GM18870 (cell line): ENCODE measurements at regions not wholly inside any gene's neighbourhood (a gene's known extent, or its start where the extent isn't known, plus 50 kb on each side); places are given as distances from the start of the nearest gene placed in this dataset.

Source experiments
- ATAC-seq: cut with Tn5 transposase; IDR thresholded peaks from one replicate; pipeline ENCODE4 v1.9.1; 2021; ENCODE audit warnings: moderate library complexity; ENCODE audit not compliant: unreplicated experiment

DNA sequence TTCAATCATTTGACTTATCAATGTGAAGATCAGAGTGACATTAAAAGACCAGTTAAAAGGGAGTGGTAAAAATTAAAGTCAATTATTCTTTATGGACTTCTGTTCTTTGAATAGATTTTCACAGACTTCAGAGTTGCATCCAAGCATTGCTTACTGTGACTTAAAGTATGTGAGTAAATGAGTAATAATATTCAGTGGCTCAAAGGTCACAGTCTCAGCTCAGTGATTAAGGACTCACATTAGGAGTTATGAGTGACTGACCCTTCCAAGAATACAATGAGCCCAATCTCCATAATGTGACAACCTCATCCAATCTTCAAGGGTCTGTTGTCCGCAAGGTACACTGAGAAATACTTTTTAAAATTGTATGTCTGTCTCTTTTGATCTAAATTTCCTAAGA lies 811.2 kb downstream of the BRINP1 start:
- ATAC-seq = no peak

DNA sequence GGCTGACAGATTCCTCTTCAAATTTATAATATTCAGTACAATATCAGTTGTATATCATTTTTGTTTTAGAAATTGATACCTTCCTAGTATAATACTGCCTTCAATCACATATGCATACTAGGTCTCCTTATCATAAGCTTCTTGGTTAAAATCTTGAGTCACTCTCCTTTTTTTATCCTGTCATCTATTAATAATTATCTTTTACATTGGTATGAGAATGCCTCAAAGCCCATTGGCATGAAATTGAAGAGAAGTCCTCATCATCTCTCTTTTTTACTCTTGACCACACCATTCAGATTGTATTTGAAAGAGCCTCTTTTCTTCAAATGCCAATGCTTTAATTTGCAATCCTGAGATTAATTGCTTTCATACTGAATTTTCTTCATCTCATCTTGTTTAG lies 810.3 kb downstream of the BRINP1 start:
- no peak for ATAC-seq

DNA sequence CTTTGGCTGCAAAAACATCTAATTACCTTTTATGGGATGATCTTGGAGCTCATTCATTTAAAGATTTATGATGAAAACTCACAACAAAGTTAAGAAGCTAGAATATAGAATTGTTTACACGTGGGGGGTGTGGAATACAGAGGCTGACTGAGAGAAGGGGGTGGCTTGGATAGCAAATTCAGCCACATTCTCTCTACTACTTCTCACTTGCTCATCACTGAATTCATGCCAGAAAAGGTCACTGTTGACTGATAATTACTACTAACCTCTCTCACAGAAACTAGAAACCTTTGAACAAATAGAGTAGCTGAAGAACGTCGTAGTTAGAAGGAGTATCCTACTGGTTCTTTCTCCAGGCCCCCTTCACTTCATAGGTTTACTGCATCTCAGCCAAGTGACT lies 808.2 kb downstream of the BRINP1 start:
- ATAC-seq = no peak

DNA sequence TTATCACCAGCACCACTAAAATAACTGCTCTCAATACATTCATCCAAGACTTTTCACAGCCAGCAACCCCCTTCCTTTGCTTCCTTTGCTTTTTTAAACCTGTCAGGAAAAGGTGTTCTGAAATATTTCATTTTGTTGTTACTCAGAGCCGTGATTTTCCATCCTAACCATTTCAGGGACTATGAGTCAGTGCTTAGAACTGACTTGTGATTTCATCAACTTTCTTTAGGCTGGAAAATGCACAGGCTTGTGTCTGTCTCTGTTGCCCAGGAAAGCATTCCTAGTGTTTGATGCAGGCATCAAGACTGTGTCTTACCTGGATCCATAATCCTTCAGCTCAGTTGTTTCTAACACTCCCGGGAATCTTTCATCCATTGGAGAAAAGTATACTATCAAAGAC lies 805.6 kb downstream of the BRINP1 start:
- ATAC-seq = no peak

DNA sequence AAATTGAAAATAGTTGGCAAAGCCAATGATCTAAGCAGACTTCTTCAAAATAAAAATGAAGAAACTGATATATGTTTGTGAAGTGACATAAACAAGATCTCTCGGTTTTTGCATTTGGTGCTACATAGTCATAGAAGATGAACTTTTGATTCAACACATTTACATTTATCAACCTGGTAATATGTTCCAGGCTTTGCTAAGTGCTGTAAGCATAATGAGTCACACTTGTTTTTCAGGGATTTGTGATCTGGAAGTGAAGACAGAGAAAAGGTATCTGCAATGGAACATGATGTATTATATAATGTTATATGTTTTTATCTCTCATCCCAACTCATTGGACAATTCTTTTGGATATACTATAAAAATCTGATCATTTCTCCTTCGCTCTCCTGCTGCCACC lies 801.4 kb downstream of the BRINP1 start:
- ATAC-seq = no peak

DNA sequence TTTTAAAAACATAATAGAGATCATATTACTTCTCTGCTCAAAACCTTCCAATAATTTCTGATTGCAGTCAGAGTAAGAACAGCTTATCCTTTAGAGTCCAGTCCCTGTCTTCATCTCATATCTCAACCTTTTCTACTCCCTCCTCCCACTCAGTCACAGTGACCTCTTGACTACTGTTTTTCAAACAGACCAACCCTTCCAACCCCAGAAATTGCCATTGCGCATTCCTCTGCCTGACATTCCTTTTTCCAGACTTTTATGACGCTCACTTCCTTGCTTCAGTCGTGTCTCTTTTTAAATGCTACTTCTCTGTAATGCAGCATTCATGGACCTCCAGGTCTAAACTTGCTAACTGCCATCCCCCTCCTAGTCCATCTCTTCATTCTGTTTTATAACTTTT lies 800.5 kb downstream of the BRINP1 start:
- no peak for ATAC-seq

DNA sequence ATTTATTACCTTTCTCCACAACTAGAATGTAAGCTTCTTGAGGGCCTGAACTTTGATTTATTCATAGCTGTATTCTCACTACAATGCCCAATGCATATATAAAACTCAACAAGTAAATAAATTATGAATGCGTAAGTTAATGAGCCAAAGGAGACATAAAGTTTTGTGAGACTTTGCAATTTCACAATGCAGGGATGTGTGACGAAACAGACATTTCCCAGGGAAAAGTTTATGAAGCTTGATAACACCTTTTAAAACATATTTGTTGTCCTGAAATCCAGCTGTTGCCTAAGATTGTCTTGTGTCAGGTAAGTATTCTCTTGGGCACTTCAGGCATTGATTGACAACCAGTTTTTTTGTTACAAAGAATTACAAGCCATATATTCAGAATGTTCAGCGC lies 800.1 kb downstream of the BRINP1 start:
- ATAC-seq = no peak

DNA sequence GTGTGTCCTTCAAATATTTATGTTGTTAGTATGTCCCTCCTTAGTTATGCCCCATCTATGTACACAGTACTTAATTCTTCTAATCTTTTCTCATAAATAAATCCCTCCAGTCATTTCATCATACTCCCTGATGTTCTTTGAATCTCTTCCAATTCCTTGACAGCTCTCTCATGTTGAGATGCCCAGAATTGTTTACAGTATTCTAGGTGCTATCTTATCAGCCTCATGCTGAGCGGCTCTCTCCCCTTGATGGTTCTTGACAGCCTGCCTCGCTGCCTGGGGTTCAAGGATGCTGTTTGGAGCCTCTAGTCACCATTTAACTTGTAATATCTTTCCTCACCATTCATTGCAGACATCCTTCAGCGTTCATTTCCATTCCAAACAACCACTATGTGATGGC lies 799.2 kb downstream of the BRINP1 start:
- no peak for ATAC-seq

DNA sequence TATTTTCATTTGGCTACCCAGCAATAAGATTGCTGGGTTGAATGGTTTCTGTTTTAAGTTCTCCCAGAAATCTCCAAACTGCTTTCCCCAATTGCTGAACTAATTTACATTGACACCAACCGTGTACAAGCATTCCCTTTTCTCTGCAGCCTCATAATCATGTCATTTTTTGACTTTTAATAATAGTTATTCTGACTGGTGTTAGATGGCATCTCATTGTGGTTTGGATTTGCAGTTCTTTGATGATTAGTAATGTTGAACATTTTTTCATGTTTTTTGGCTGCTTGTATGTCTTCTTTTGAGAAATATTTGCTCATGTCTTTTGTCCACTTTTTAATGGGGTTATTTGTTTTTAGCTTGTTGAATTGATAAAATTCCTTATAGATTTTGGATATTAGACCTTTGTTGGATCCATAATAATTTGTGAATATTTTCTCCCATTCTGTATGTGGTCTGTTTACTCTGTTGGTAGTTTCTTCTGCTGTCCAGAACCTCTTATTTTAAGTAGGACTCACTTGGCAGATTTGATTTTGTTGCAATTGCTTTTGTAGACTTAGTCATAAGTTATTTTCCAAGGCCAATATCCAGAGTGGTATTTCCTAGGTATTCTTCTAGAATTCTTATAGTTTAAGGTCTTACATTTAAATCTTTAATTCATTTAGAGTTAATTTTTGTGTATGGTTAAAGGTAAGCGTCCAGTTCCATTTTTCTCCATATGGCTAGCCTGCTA lies 793.7 kb downstream of the BRINP1 start:
- no peak for ATAC-seq

DNA sequence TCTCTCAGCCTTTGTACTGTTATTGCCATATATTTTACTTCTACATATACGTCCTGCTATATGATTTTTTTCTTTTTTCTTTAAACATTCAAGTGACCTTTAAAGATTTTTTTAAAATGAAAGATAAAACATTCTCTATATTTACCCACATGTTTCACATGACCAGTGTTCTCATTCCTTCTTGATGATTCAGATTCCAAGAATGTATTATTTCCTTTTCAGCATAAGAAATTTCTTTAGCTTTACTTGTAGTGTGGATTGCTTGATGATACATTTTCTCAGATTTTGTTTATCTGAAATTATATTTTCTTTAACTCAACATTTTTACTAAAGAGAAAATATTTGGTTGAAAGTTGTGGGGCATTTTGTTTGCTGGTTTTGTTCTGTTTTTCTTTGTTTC lies 792.1 kb downstream of the BRINP1 start:
- no peak for ATAC-seq

DNA sequence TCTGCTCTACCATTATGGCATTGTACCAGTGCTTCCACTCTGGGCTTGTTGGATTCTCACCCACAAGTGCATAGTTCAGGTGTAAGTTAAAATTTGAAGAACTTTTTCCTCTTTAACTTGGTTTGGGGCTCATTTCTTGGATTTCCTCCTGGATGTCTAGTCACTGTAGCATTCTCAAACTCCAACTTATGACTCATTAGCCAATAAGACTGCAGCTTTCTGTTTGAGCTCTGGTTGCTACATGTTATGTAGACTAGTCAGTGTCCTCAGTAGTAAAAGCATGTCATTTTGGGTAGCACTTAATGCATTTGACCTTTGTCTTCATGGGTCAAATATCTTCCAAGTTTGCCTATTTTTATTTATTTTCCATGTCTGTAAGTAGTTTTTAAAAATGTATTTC lies 790.8 kb downstream of the BRINP1 start:
- no peak for ATAC-seq

DNA sequence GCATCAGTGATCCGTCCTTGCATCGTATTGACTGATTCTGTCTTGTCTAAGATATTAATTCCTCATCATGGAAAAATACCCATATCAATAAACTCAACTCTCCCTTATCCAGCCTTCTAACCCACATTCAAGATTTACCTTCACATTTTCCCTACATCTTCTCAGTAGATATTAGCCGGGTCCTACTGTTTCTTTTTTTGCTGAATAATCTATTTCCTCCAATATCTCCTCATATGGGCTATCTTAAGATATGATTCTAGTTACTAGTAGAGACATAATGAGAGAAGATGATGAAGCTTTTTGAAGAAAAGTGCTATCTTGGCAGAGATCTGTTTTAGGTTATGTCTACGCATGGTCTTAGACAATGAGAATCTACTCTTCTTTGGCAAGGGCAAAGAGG lies 785.8 kb downstream of the BRINP1 start:
- ATAC-seq = no peak

DNA sequence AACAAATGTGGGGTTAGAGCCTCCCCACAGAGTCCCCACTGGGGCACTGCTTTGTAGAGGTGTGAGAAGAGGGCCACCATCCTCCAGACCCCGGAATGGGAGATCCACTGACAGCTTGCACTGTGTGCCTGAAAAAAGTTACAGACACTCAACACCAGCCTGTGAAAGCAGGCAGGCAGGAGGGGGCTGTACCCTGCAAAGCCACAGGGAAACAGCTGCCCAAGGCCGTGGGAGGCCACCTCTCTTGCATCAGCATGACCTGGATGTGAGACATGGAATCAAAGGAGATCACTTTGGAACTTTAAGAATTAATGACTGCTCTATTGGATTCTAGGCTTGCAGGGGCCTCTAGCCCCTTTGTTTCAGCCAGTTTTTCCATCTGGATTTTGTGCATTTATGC lies 782.3 kb downstream of the BRINP1 start:
- ATAC-seq = no peak

DNA sequence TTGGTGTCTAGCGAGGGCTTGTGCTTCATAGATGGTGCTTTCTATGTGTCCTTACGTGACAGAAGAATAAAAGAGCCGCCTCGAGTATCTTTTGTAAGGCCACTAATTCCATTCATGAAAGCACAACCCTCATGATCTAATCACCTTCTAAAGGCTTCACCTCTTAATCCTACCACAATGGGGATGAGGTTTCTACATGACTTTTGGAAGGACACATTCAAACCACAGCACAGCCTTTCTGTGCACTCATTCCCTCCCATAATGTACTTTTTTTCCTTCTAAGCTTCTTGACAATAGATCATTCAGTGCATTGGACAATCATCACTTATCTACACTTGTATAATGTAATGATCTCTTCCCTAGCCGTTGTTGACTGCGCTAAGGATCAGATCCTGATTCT lies 774.8 kb downstream of the BRINP1 start:
- no peak for ATAC-seq

DNA sequence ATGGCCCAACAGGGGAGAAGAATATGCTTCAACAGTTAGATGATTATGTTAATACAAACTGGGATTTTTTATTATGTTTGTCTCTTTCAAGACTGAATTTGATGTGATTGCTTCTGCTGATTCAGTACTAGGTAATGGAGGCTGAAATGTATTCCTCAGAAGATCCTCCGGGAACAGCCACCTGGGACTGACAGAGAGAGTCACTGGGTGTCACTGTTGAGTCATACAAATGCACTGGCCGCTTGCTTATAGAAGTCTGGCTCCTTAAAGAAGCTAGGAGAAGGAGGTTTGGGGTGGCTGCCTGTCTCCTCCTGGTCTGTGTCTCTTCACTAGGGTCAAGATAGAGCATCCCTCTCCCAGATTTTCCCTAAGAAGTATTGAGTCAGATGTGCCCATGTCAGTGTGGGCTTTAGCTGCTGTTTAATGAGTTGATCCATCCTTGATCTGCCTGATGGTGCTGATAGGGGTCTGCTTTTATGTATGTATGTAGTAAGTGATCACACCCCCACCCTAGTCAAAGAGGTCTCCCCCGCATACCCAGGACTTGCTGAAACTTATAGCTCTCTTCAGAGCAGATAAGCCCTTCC lies 773.4 kb downstream of the BRINP1 start:
- ATAC-seq = no peak

DNA sequence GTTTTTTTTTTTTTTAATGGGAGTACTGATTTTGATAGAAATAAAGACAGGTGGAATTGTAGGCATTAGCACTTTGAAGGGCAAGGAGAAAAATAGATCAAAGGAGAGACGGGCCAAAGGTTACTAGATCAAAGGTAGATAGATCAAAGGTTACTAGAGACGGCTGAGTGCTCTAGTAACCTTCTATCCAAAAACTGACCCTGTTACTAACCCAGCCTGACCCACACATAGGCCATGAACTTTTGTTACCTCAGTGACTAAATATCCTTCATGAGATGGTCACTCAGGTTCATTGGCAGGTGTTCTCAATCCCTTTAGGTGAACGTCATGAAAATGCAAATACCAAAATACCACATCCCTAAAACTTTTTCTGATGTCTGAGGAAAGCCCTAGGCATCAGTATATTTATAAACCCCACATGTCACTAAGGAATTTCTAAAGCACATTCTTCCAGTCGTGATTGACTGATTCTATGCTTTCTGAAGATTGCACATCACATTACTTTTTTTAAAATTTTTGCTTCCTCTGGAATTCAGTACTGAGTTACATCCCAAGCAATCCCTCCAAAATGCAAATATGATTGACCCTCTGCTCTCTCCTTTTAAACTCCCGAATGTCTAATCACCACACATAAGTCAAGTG lies 772.7 kb downstream of the BRINP1 start:
- ATAC-seq = no peak

DNA sequence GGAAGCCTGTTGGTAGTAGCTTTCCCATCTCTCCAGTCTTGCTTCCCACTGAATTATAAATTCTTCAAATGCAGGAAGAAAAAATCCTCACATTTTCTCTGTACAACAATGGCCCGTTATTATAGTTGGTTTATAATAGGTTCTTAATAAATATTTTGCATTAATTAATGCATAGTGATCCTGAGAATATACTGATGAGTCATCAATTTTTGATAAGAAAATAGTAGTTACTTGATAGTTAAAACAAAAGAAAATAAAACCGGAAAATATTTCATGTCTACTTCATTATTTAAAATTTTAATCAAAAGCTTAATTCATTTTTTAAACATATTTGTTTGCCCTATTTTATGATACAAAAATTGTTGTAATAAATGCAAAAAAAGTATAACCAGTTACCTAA lies 762.6 kb downstream of the BRINP1 start:
- ATAC-seq = no peak

DNA sequence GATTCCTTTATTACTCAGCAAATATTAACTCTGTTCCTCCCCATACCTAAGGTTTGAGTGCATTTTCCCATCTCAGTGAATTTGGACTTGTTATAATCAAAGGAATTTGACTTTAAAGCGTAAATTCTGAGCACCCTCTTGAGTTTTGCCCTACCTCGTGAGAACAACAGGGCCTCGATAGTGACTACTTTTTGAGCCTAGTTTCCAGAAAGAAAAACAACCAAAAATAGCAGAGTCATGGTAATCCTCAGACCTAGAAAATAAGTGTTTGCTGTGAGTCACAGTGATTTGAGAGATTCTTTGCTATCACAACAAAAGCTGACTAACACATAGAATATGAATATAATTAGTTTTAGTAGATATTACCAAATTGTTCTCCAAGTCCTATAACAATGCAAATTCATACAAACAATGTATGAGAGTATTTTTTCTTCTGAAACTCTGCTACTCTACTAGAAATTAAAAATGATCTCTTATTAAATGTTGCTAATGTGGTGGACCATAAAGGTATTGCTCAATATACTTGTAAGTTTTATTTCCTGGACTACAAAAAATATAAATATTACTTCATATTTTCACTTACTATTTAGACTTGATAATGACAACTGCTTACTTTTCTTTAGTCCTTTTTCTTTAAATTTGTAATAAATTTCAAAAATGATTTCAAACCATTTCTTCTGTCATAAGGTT lies 759.7 kb downstream of the BRINP1 start:
- no peak for ATAC-seq

DNA sequence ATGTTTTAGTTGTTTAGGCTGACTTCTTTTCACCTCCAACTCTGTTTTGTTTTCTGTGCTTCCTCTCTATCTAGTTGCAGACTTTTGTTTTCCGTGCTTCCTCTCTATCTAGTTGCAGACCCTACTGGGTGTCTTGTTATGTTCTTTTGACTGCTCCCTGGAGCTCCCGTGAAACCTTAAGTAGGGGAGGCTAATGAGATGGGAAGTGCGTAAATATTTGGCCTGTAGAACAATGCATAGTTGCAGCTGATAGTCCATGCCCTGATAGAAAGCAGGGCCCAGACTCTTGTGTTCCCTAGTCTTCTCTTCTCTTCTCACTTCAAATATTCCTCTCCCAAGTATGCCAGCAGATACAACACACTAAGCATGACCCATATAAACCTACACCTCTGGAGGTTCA lies 757.0 kb downstream of the BRINP1 start:
- ATAC-seq = no peak

DNA sequence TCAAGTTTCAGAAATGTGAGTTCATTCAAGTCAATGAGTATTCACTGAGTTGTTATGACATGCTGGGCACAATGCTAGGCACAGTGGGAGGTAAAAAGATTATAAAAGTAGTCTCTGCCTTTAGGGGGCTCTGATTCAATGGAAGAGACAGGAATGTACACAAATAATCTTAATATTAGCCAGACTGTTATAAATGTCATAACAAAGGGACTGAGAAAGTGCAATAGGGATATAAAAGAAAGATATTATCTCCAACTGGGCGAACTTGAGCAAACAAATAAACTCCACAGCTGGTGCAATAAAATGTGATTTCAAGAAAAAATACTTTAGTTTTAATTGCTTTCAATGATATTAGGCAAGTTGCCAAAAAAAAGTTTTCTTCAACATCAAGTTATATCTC lies 755.2 kb downstream of the BRINP1 start:
- ATAC-seq = no peak

DNA sequence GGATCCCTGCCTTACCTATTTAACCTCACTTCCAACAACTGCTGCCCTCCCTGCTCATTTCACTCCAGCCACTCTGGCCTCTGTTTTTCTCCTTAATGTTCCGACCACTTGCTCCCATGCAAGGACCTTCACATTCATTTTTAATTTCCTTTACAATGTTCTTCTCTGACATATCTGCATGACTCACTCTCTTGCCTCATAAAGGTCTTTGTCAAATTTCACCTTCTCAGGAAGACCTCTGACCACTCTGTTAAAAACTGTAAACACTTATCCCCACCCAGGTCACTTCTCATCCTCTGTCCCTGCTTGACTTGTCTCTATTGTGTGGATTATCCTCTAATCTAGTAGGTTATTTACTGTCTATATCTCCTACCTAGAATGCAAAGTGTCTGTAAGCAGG lies 751.2 kb downstream of the BRINP1 start:
- no peak for ATAC-seq

DNA sequence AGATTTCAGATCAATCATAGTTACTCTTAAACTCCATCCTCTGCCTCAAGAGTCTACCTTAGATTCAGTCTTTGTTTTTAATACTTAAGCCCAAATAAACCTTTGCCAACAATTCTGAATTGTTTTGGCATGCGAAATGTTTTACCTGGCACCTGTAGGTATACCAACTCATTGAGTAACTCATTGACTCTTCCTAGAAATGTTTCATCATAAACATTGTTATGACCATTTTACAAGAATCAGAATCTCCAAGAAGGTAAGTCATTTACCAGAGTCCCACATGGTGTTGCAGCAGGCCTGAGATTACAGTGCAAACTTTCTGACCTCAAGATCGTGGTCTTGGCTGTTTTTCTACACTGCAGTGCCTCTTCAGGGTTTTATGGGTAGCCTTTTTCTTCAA lies 750.4 kb downstream of the BRINP1 start:
- ATAC-seq = no peak
